ENCODE measurements at regions not wholly inside any gene's neighbourhood (a gene's known extent, or its start where the extent isn't known, plus 50 kb on each side); places are given as distances from the start of the nearest gene placed in this dataset.

GRCh38 chr21:38178653-38179470 is 77.9 kb upstream of the KCNJ15 start:
- H3K27ac ChIP-seq (ENCODE audit: low read depth, low read length), result no peak overlapping the region

GRCh38 chr21:38179511-38179910 is 77.3 kb upstream of the KCNJ15 start:
- no peaks in the 10 kb centered on the region for H3K27me3 ChIP-seq (ENCODE audit: control insufficient read depth, insufficient read depth, low read length, poor library complexity, severe bottlenecking)
- Mint-ChIP-seq H3K4me1 (peaks cover 4% of the 10 kb centered on the region), H3K4me3 (no peak overlapping the region), H3K36me3 (ENCODE audit: low read depth) (peaks cover 2% of the 10 kb centered on the region), H3K27me3 (ENCODE audit: insufficient read depth) (peaks cover 7% of the 10 kb centered on the region), H3K9me3 (peaks cover 21% of the 10 kb centered on the region), H3K27ac (no peak overlapping the region)
- 90 to 95% methylated on average over 2 of the region's 2 CpGs for WGBS, 2 experiments (ENCODE audit: insufficient coverage in 1 of 2, insufficient read length in 1 of 2)
- TF ChIP-seq, protein P1, sequence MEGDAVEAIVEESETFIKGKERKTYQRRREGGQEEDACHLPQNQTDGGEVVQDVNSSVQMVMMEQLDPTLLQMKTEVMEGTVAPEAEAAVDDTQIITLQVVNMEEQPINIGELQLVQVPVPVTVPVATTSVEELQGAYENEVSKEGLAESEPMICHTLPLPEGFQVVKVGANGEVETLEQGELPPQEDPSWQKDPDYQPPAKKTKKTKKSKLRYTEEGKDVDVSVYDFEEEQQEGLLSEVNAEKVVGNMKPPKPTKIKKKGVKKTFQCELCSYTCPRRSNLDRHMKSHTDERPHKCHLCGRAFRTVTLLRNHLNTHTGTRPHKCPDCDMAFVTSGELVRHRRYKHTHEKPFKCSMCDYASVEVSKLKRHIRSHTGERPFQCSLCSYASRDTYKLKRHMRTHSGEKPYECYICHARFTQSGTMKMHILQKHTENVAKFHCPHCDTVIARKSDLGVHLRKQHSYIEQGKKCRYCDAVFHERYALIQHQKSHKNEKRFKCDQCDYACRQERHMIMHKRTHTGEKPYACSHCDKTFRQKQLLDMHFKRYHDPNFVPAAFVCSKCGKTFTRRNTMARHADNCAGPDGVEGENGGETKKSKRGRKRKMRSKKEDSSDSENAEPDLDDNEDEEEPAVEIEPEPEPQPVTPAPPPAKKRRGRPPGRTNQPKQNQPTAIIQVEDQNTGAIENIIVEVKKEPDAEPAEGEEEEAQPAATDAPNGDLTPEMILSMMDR (conservative IDR thresholded peaks at IDR 0.05), result no peak
- H3K9ac ChIP-seq (ENCODE audit: extremely low read depth, low read length, poor library complexity, severe bottlenecking), result no peak overlapping the region
- no peaks in the 10 kb centered on the region for H3K9me3 ChIP-seq (ENCODE audit: control insufficient read depth, low read length)
- H3K36me3 ChIP-seq (ENCODE audit: control insufficient read depth, insufficient read depth, low read length), result no peaks in the 10 kb centered on the region
- H3K4me3 ChIP-seq (ENCODE audit: low read length), result no peak overlapping the region
- no peak overlapping the region for H3K27ac ChIP-seq (ENCODE audit: low read depth, low read length)
- H3K4me1 ChIP-seq (ENCODE audit: control insufficient read depth, insufficient read depth, low read length), result no peaks in the 10 kb centered on the region
- no peak for DNase-seq

More at GRCh38 chr21:38178653-38179470, 77.9 kb upstream of the KCNJ15 start:
- Histone ChIP-seq H3K4me3 (ENCODE audit: low read length) (no peak overlapping the region), H3K27me3 (ENCODE audit: control insufficient read depth, insufficient read depth, low read length, poor library complexity, severe bottlenecking) (no peaks in the 10 kb centered on the region), H3K4me1 (ENCODE audit: control insufficient read depth, insufficient read depth, low read length) (peaks cover 4% of the 10 kb centered on the region), H3K9me3 (ENCODE audit: control insufficient read depth, low read length) (no peaks in the 10 kb centered on the region), H3K36me3 (ENCODE audit: control insufficient read depth, insufficient read depth, low read length) (no peaks in the 10 kb centered on the region), H3K9ac (ENCODE audit: extremely low read depth, low read length, poor library complexity, severe bottlenecking) (no peak overlapping the region)
- peaks cover 2% of the 10 kb centered on the region for H3K36me3 Mint-ChIP-seq (ENCODE audit: low read depth)
- DNase-seq, result no peak
- peaks cover 17% of the 10 kb centered on the region for H3K9me3 Mint-ChIP-seq
- H3K27ac Mint-ChIP-seq, result no peak overlapping the region
- peaks cover 6% of the 10 kb centered on the region for H3K4me1 Mint-ChIP-seq
- TF ChIP-seq, protein P1 (conservative IDR thresholded peaks at IDR 0.05), result no peak
- no peak overlapping the region for H3K4me3 Mint-ChIP-seq
- peaks cover 7% of the 10 kb centered on the region for H3K27me3 Mint-ChIP-seq (ENCODE audit: insufficient read depth)
- 85 to 92% methylated on average over 5 to 6 of the region's 6 CpGs for WGBS, 2 experiments (ENCODE audit: insufficient coverage in 1 of 2, insufficient read length in 1 of 2)

- no peaks in the 10 kb centered on the region for H3K4me1 Mint-ChIP-seq
- Histone ChIP-seq H3K27me3 (ENCODE audit: control insufficient read depth, insufficient read depth, low read length, poor library complexity, severe bottlenecking) (no peaks in the 10 kb centered on the region), H3K9me3 (ENCODE audit: control insufficient read depth, low read length) (peaks cover 9% of the 10 kb centered on the region), H3K9ac (ENCODE audit: extremely low read depth, low read length, poor library complexity, severe bottlenecking) (no peak overlapping the region), H3K4me3 (ENCODE audit: low read length) (no peak overlapping the region), H3K4me1 (ENCODE audit: control insufficient read depth, insufficient read depth, low read length) (no peaks in the 10 kb centered on the region), H3K27ac (ENCODE audit: low read depth, low read length) (no peak overlapping the region), H3K36me3 (ENCODE audit: control insufficient read depth, insufficient read depth, low read length) (no peaks in the 10 kb centered on the region)
- no peak overlapping the region for H3K27ac Mint-ChIP-seq
- DNase-seq, result no peak
- peaks cover 4% of the 10 kb centered on the region for H3K36me3 Mint-ChIP-seq (ENCODE audit: low read depth)
- 80 to 89% methylated on average over 1 to 3 of the region's 4 CpGs for WGBS, 2 experiments (ENCODE audit: insufficient coverage in 1 of 2, insufficient read length in 1 of 2)
- TF ChIP-seq, protein P1 (conservative IDR thresholded peaks at IDR 0.05), result no peak
- peaks cover 28% of the 10 kb centered on the region for H3K9me3 Mint-ChIP-seq
- no peak overlapping the region for H3K4me3 Mint-ChIP-seq
- peaks cover 7% of the 10 kb centered on the region for H3K27me3 Mint-ChIP-seq (ENCODE audit: insufficient read depth)
Observed at GRCh38 chr21:38181096-38181495, 75.7 kb upstream of the KCNJ15 start.
